HG03066 (cell line): ENCODE measurements at regions not wholly inside any gene's neighbourhood (a gene's known extent, or its start where the extent isn't known, plus 50 kb on each side); places are given as distances from the start of the nearest gene placed in this dataset.
"Not testable (repeated sequence)": the region's sequence is repeated elsewhere in the genome, so short reads cannot be mapped to it uniquely, and the experiment has no call there.

Experiments
- ATAC-seq: cut with Tn5 transposase; IDR thresholded peaks from one replicate; pipeline ENCODE4 v1.9.1; 2021; ENCODE audit warnings: low read depth; ENCODE audit not compliant: unreplicated experiment

- ATAC-seq = no peak
Measured at GRCh38 chr14:86790408-86791364, 1202.3 kb downstream of the GALC start.

DNA sequence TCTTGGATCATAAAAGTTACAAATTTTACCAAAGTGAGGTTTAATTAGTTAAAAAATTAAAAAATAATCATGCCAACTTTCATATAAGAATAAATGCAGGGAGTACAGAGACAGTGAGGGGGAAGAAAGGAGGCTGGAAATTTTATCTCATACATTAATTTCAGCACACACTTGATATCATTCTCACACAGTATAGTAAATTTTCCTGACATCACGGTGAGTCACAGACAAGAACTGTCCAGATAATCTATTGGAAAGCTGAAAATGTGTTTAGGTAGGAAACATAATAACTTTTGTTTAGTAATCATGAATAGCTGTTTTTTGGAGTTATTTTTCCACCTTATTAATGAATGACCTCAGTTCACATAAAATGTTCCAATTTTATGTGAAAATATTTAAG is 1204.8 kb downstream of the GALC start:
- no peak for ATAC-seq

- no peak for ATAC-seq
Measured at GRCh38 chr14:86787717-86788116, 1205.3 kb downstream of the GALC start.

GRCh38 chr14:86782092-86782580 is 1210.8 kb downstream of the GALC start:
- no peak for ATAC-seq

GRCh38 chr14:86780876-86781510 is 1212.0 kb downstream of the GALC start:
- no peak for ATAC-seq

GRCh38 chr14:86780461-86780860 is 1212.5 kb downstream of the GALC start:
- ATAC-seq = no peak

- no peak for ATAC-seq
Measured at GRCh38 chr14:86779416-86779815, 1213.6 kb downstream of the GALC start.

DNA sequence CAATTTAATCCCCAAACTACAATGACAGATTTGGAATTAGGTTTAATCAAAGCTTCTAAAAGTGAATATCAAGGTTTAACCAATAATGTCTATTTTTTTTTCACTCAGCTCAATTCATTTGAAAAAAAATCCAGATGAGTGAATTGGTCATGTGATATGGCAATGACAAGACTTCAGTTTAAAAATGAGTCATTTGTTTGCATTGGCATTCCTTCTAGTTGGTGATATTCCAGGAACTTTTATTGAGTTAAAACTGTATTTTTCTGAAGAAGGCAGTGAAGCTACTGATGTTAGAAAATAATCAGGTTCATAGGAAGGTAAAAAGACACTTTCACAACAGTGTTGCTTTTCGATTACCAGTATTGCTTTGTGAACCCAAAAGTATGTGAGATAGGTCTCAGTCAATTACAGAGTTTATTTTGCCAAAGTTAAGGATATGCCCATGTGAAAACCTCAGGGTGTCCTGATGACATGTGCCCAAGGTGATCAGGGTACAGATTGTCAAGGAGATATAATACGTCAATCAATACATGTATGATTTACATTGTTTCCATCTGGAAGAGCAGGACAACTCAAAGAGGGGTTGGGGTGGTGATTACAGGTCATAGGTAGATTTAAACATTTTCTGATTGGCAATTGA is 1214.9 kb downstream of the GALC start:
- ATAC-seq = no peak

DNA sequence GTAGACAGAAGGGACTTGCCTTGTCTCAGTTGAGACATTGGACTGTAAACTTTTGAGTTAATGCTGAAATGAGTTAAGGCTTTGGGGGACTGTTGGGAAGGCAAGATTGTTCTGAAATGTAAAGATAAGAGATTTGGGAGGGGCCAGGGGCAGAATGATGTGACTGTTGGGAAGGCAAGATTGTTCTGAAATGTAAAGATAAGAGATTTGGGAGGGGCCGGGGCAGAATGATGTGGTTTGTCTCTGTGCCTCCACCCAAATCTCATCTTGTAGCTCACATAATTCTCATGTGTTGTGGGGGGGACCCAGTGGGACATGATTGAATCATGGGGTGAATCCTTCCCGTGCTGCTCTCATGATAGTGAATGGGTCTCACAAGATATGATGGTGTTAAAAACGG is 1217.1 kb downstream of the GALC start:
- ATAC-seq = not testable (repeated sequence)

- ATAC-seq = no peak
Measured at GRCh38 chr14:86774916-86775315, 1218.1 kb downstream of the GALC start.

DNA sequence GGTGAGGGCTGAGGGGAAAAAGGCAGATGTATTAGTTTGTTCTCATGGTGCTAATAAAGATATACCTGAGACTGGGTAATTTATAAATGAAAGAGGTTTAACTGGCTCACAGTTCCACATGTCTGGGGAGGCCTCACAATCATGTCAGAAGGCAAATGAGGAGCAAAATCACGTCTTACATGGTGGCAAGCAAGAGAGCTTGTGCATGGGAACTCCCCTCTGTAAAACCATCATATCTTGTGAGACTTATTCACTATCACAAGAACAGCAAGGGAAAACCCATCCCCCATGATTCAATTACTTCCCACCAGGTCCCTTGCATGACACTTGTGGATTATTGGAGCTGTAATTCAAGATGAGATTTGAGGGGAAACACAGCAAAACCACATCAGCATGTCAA is 1220.9 kb downstream of the GALC start:
- ATAC-seq = no peak

DNA sequence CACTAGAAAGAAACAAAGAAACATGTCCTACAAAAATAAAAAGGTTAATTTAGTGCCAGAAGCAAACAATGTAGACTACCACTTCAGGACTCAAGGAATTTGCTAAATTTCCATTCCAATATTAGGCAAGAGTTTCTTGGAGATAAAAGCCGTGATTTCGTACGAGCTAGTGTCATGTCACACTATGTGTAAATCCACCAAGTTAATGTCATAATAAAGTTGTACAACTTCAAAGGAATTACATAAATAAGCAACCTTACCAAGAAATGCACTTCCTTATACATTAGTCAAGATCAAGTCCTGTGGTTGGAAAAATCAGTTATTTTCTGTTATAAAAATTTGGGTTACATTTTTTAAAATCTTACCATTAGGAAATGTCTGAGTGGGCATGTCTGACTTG is 1222.8 kb downstream of the GALC start:
- ATAC-seq = no peak

GRCh38 chr14:86766469-86766868 is 1226.5 kb downstream of the GALC start:
- ATAC-seq = no peak

DNA sequence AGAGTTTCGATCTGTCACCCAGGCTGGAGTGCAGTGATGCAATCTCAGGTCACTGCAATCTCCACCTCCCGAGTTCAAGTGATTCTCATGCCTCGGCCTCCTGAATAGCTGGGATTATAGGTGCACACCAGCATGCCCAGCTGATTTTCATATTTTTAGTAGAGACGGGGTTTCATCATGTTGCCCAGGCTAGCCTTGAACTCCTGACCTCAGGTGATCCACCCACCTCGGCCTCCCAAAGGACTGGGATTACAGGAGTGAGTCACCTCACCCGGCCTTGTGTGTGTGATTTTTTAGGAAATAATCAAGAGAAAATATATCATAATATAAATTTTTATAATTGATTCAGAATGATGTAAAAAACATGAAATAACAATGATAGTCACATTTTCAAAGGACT is 1231.4 kb downstream of the GALC start:
- no peak for ATAC-seq

DNA sequence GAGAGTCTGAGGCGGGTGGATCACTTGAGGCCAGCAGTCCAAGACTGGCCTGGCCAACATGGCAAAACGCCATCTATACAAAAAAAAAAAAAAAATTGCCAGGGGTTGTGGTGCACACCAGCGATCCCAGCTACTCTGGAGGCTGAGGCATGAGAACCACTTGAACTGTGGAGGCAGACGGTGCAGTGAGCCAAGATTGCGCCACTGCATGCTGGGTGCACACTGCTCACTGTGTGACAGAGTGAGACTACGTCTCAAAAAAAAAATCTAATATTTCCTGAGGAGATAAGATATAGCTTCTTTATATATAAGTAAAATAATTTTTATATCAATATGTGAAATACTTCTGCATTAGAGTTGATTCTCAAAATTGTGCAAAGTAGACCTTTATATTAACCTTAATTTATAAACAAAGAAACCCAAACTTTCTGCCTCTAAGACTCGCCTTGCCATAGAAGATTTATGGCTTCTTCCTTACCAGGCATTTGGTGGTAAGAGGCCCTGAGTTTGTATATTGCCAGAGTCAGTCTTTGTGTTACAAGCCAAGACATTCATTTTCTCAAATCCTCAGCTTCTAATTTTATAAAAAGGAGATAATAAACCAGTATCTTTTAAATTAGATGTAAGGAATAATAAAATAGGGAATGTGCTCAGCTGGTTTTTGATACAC is 1226.7 kb downstream of the FLRT2 start:
- ATAC-seq = no peak

DNA sequence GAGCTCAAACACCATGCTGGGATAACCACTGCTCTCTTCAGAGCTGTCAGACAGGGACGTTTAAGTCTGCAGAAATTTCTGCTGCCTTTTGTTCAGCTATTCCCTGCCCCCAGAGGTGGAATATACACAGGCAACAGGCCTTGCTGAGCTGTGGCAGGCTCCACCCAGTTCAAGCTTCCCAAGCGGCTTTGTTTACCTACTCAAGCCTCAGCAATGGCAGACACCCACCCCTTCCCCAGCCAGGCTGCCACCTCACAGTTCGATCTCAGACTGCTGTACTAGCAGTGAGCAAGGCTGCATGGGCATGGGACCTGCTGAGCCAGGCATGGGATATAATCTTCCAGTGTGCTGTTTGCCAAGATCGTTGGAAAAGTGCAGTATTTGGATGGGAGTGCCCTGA is 1220.5 kb downstream of the FLRT2 start:
- not testable (repeated sequence) for ATAC-seq

GRCh38 chr14:86739761-86740160 is 1209.8 kb downstream of the FLRT2 start:
- ATAC-seq = no peak

DNA sequence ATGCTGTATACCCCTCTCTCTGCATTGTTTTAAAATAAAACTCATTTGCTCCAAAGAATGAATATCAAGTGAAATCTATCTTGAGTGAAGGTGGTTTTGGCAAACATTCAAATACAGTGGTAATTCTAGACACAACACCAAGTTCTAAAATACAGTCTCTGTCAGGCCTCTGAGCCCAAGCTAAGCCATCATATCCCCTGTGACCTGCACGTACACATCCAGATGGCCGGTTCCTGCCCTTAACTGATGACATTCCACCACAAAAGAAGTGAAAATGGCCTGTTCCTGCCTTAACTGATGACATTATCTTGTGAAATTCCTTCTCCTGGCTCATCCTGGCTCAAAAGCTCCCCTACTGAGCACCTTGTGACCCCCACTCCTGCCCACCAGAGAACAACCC is 1201.5 kb downstream of the FLRT2 start:
- not testable (repeated sequence) for ATAC-seq

- ATAC-seq = no peak
Measured at GRCh38 chr14:86723254-86723624, 1193.3 kb downstream of the FLRT2 start.

- ATAC-seq = no peak
Measured at GRCh38 chr14:86722612-86723253, 1192.8 kb downstream of the FLRT2 start.
